ENCODE measurements at regions not wholly inside any gene's neighbourhood (a gene's known extent, or its start where the extent isn't known, plus 50 kb on each side); places are given as distances from the start of the nearest gene placed in this dataset.
"Not testable (repeated sequence)": the region's sequence is repeated elsewhere in the genome, so short reads cannot be mapped to it uniquely, and the experiment has no call there.

GRCh38 chr6:76491376-76491775 lies 418.9 kb upstream of the IMPG1 start:
- TF ChIP-seq, protein P1, sequence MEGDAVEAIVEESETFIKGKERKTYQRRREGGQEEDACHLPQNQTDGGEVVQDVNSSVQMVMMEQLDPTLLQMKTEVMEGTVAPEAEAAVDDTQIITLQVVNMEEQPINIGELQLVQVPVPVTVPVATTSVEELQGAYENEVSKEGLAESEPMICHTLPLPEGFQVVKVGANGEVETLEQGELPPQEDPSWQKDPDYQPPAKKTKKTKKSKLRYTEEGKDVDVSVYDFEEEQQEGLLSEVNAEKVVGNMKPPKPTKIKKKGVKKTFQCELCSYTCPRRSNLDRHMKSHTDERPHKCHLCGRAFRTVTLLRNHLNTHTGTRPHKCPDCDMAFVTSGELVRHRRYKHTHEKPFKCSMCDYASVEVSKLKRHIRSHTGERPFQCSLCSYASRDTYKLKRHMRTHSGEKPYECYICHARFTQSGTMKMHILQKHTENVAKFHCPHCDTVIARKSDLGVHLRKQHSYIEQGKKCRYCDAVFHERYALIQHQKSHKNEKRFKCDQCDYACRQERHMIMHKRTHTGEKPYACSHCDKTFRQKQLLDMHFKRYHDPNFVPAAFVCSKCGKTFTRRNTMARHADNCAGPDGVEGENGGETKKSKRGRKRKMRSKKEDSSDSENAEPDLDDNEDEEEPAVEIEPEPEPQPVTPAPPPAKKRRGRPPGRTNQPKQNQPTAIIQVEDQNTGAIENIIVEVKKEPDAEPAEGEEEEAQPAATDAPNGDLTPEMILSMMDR (IDR thresholded peaks at IDR 0.05; ENCODE audit: borderline replicate concordance, extremely low read depth, low read length, poor library complexity, severe bottlenecking) = not testable (repeated sequence)
- TF ChIP-seq EZH2 (IDR thresholded peaks at IDR 0.05; ENCODE audit: borderline replicate concordance, low read depth, low read length, severe bottlenecking) = not testable (repeated sequence)

Data from DND-41 (cell line).